ENCODE measurements at regions not wholly inside any gene's neighbourhood (a gene's known extent, or its start where the extent isn't known, plus 50 kb on each side); places are given as distances from the start of the nearest gene placed in this dataset.

DNA sequence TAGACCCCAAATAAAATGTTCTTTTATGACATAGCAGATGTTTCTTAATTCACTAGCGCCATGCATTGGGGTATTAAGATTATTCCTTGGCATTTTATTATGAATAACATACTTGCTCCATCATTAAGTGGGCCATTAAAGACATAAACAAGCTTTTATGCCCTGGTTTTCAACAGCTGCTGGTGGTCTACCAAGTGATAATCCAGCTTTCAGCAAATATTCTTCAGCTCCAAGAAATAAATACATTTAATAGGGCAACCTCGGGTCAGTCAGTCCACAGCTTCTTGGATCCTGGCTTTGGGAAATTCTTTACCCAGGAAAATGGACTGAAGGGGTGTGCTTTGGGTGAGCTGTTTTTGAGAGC lies 217.3 kb upstream of the IRX3 start:
- TF ChIP-seq, protein P1, sequence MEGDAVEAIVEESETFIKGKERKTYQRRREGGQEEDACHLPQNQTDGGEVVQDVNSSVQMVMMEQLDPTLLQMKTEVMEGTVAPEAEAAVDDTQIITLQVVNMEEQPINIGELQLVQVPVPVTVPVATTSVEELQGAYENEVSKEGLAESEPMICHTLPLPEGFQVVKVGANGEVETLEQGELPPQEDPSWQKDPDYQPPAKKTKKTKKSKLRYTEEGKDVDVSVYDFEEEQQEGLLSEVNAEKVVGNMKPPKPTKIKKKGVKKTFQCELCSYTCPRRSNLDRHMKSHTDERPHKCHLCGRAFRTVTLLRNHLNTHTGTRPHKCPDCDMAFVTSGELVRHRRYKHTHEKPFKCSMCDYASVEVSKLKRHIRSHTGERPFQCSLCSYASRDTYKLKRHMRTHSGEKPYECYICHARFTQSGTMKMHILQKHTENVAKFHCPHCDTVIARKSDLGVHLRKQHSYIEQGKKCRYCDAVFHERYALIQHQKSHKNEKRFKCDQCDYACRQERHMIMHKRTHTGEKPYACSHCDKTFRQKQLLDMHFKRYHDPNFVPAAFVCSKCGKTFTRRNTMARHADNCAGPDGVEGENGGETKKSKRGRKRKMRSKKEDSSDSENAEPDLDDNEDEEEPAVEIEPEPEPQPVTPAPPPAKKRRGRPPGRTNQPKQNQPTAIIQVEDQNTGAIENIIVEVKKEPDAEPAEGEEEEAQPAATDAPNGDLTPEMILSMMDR (IDR thresholded peaks at IDR 0.05): no peak
- no peak for TF ChIP-seq POLR2A (IDR thresholded peaks at IDR 0.05)
